H9 (cell line): ENCODE measurements at regions not wholly inside any gene's neighbourhood (a gene's known extent, or its start where the extent isn't known, plus 50 kb on each side); places are given as distances from the start of the nearest gene placed in this dataset.

Experiments used
- DNase-seq: peaks from one replicate; pipeline ENCODE4 v3.0.0-alpha.2; 2017
- H2AFZ ChIP-seq: one replicate; pipeline ENCODE4 v1.6.1; 2013; ENCODE audit warnings: mild to moderate bottlenecking, low read length, control low read depth, moderate library complexity
- H2AK5ac ChIP-seq: 2 replicates; pipeline ENCODE4 v1.6.1; 2013; ENCODE audit warnings: low read length, control low read depth, mixed read lengths; ENCODE audit not compliant: insufficient read length
- H2BK120ac ChIP-seq: one replicate; pipeline ENCODE4 v1.6.1; 2013; ENCODE audit warnings: low read depth, mild to moderate bottlenecking, low read length, control low read depth, inconsistent platforms; ENCODE audit not compliant: poor library complexity, severe bottlenecking
- H2BK12ac ChIP-seq: 2 replicates; pipeline ENCODE4 v1.6.1; 2013; ENCODE audit warnings: low read length, control low read depth, mixed read lengths, low read depth; ENCODE audit not compliant: insufficient read length
- H2BK15ac ChIP-seq: 2 replicates; pipeline ENCODE4 v1.6.1; 2013; ENCODE audit warnings: low read depth, low read length, control low read depth
- H2BK20ac ChIP-seq: one replicate; pipeline ENCODE4 v1.6.1; 2013; ENCODE audit warnings: low read depth, mild to moderate bottlenecking, low read length, control low read depth, inconsistent platforms; ENCODE audit not compliant: poor library complexity, severe bottlenecking
- H2BK5ac ChIP-seq: 2 replicates; pipeline ENCODE4 v1.6.1; 2013; ENCODE audit warnings: low read length, control low read depth, mixed read lengths; ENCODE audit not compliant: insufficient read length
- H3K14ac ChIP-seq: 2 replicates; pipeline ENCODE4 v1.6.1; 2013; ENCODE audit warnings: low read length, control low read depth; ENCODE audit not compliant: insufficient read depth
- H3K18ac ChIP-seq: 2 replicates; pipeline ENCODE4 v1.6.1; 2013; ENCODE audit warnings: low read depth, mild to moderate bottlenecking, mixed read lengths, low read length, control low read depth; ENCODE audit not compliant: insufficient read length
- H3K23ac ChIP-seq: 2 replicates; pipeline ENCODE4 v1.6.1; 2013; ENCODE audit warnings: low read length, control low read depth, mixed read lengths, low read depth; ENCODE audit not compliant: insufficient read length
- H3K23me2 ChIP-seq: 2 replicates; pipeline ENCODE4 v1.6.1; 2013; ENCODE audit warnings: low read depth, mild to moderate bottlenecking, mixed read lengths, low read length, control low read depth; ENCODE audit not compliant: insufficient read length, poor library complexity, severe bottlenecking
- H3K27ac ChIP-seq: 2 replicates; pipeline ENCODE4 v1.5.1; 2013; ENCODE audit warnings: low read length, control low read depth, mixed read lengths, low read depth; ENCODE audit not compliant: insufficient read length
- H3K27me3 ChIP-seq: 2 replicates; pipeline ENCODE4 v1.6.1; 2013; ENCODE audit warnings: low read length, control low read depth, inconsistent platforms; ENCODE audit not compliant: insufficient read depth
- H3K4ac ChIP-seq: 2 replicates; pipeline ENCODE4 v1.6.1; 2013; ENCODE audit warnings: low read depth, mild to moderate bottlenecking, control low read depth, inconsistent platforms, low read length, moderate library complexity
- H3K4me1 ChIP-seq: 2 replicates; pipeline ENCODE4 v1.6.1; 2013; ENCODE audit warnings: low read length, control low read depth, inconsistent platforms; ENCODE audit not compliant: insufficient read depth
- H3K4me2 ChIP-seq: 2 replicates; pipeline ENCODE4 v1.6.1; 2013; ENCODE audit warnings: low read length, control low read depth, mixed read lengths; ENCODE audit not compliant: insufficient read length, insufficient read depth
- H3K56ac ChIP-seq: 2 replicates; pipeline ENCODE4 v1.6.1; 2013; ENCODE audit warnings: low read depth, mild to moderate bottlenecking, mixed read lengths, low read length, control low read depth; ENCODE audit not compliant: insufficient read length
- H3K79me1 ChIP-seq: 2 replicates; pipeline ENCODE4 v1.6.1; 2013; ENCODE audit warnings: low read depth, mild to moderate bottlenecking, moderate library complexity, low read length, control low read depth, inconsistent platforms; ENCODE audit not compliant: insufficient read depth, poor library complexity, severe bottlenecking
- H3K79me2 ChIP-seq: 2 replicates; pipeline ENCODE4 v1.6.1; 2013; ENCODE audit warnings: low read length, control low read depth, inconsistent platforms; ENCODE audit not compliant: insufficient read depth
- H3K9ac ChIP-seq: 2 replicates; pipeline ENCODE4 v1.6.1; 2013; ENCODE audit warnings: low read length, control low read depth, mixed read lengths; ENCODE audit not compliant: insufficient read length; ENCODE audit errors: extremely low read depth
- H3K9me3 ChIP-seq: one replicate; pipeline ENCODE4 v1.6.1; 2013; ENCODE audit warnings: low read depth, low read length, inconsistent platforms; ENCODE audit not compliant: control insufficient read depth
- H3T11ph ChIP-seq: one replicate; pipeline ENCODE4 v1.6.1; 2013; ENCODE audit warnings: mild to moderate bottlenecking, low read length, control low read depth, inconsistent platforms
- H4K20me1 ChIP-seq: one replicate; pipeline ENCODE4 v1.6.1; 2013; ENCODE audit not compliant: control insufficient read depth, insufficient read length, insufficient read depth
- H4K5ac ChIP-seq: 2 replicates; pipeline ENCODE4 v1.6.1; 2013; ENCODE audit warnings: low read depth, mild to moderate bottlenecking, mixed read lengths, low read length, control low read depth; ENCODE audit not compliant: insufficient read length
- H4K8ac ChIP-seq: replicated peaks from 2 replicates; pipeline ENCODE4 v1.6.1; 2013; ENCODE audit warnings: low read length, control low read depth, mixed read lengths, low read depth; ENCODE audit not compliant: insufficient read length
- H4K91ac ChIP-seq: 2 replicates; pipeline ENCODE4 v1.6.1; 2013; ENCODE audit warnings: low read depth, mild to moderate bottlenecking, moderate library complexity, mixed read lengths, low read length, control low read depth; ENCODE audit not compliant: insufficient read length
- H3K27ac Mint-ChIP-seq, 3 experiments: 2 replicates in 2 of 3; 3 replicates in 1 of 3; pipeline ENCODE4 v1.8.0; 2020 to 2021; ENCODE audit warnings: mixed read lengths in 3 of 3, mild to moderate bottlenecking in 1 of 3, moderate library complexity in 1 of 3
- H3K27me3 Mint-ChIP-seq: 2 replicates; pipeline ENCODE4 v1.8.0; 2021; ENCODE audit warnings: low read depth, mild to moderate bottlenecking, moderate library complexity, mixed read lengths
- H3K36me3 Mint-ChIP-seq, 3 experiments: 2 replicates in 2 of 3; 3 replicates in 1 of 3; pipeline ENCODE4 v1.8.0; 2020 to 2021; ENCODE audit warnings: low read depth in 3 of 3, mixed read lengths in 3 of 3; ENCODE audit not compliant: insufficient read depth in 1 of 3
- H3K4me1 Mint-ChIP-seq, 2 experiments: 2 replicates each; pipeline ENCODE4 v1.8.0; 2020; ENCODE audit warnings: mixed read lengths in 2 of 2
- H3K4me3 Mint-ChIP-seq, 2 experiments: 2 replicates in 1 of 2; 3 replicates in 1 of 2; pipeline ENCODE4 v1.8.0; 2020 to 2021; ENCODE audit warnings: mild to moderate bottlenecking in 2 of 2, mixed read lengths in 2 of 2, moderate library complexity in 1 of 2
- H3K9me3 Mint-ChIP-seq, 2 experiments: 2 replicates in 1 of 2; 3 replicates in 1 of 2; pipeline ENCODE4 v1.8.0; 2020; ENCODE audit warnings: mild to moderate bottlenecking in 2 of 2, mixed read lengths in 2 of 2, moderate library complexity in 1 of 2
- WGBS: extraction: QIAGEN DNeasy Blood & Tissue Kit; methylation state at CpG from one replicate; pipeline ENCODE4 v1.1.7; 2013; ENCODE audit warnings: missing lambda C conversion rate, low lambda C conversion rate, mixed read lengths; ENCODE audit not compliant: insufficient read length; ENCODE audit errors: extremely low coverage; 5-methylcytosine and 5-hydroxymethylcytosine counted together
- TF ChIP-seq, protein P1 (sequence below): fragments of 200-600 bp; sonication (generic); conservative IDR thresholded peaks from 3 replicates; pipeline ENCODE4 v1.8.0; 2021; ENCODE audit warnings: antibody characterized with exemption, mild to moderate bottlenecking

GRCh38 chr7:109638321-109638720 is 1068.6 kb downstream of the DNAJB9 start:
- Histone ChIP-seq H3K27me3 (no peaks in the 10 kb centered on the region), H2AK5ac (no peak overlapping the region), H4K5ac (no peak overlapping the region), H2BK12ac (no peak overlapping the region), H4K8ac (no peak overlapping the region), H2BK20ac (no peak overlapping the region), H3K79me1 (no peaks in the 10 kb centered on the region), H3K4me2 (no peak overlapping the region), H3K18ac (no peak overlapping the region), H3K4ac (no peak overlapping the region), H2BK120ac (no peak overlapping the region), H2BK15ac (no peak overlapping the region), H3K14ac (no peak overlapping the region), H3T11ph (no peak overlapping the region), H3K23ac (no peak overlapping the region), H2BK5ac (no peak overlapping the region), H3K79me2 (no peaks in the 10 kb centered on the region), H2AFZ (no peak overlapping the region), H4K20me1 (no peaks in the 10 kb centered on the region), H3K23me2 (no peaks in the 10 kb centered on the region), H3K56ac (no peak overlapping the region), H3K4me1 (peaks cover 5% of the 10 kb centered on the region; the same call in 1 of the 2 replicates), H4K91ac (no peak overlapping the region), H3K27ac (no peak overlapping the region), H3K9me3 (no peaks in the 10 kb centered on the region), H3K9ac (no peak overlapping the region)
- DNase-seq, result no peak
- peaks cover 0 to 2% (median 0%) of the 10 kb centered on the region in 3 experiments; a peak in 1 of 7 replicates for H3K36me3 Mint-ChIP-seq
- no peak overlapping the region for H3K4me3 Mint-ChIP-seq
- peaks cover 4 to 26% of the 10 kb centered on the region in 2 experiments; a peak in 3 of 4 replicates for H3K4me1 Mint-ChIP-seq
- no CpG with 5 or more reads among the region's 2 CpGs for WGBS
- TF ChIP-seq, protein P1, sequence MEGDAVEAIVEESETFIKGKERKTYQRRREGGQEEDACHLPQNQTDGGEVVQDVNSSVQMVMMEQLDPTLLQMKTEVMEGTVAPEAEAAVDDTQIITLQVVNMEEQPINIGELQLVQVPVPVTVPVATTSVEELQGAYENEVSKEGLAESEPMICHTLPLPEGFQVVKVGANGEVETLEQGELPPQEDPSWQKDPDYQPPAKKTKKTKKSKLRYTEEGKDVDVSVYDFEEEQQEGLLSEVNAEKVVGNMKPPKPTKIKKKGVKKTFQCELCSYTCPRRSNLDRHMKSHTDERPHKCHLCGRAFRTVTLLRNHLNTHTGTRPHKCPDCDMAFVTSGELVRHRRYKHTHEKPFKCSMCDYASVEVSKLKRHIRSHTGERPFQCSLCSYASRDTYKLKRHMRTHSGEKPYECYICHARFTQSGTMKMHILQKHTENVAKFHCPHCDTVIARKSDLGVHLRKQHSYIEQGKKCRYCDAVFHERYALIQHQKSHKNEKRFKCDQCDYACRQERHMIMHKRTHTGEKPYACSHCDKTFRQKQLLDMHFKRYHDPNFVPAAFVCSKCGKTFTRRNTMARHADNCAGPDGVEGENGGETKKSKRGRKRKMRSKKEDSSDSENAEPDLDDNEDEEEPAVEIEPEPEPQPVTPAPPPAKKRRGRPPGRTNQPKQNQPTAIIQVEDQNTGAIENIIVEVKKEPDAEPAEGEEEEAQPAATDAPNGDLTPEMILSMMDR, result no peak
- peaks cover 0 to 2% of the 10 kb centered on the region in 2 experiments; a peak in 1 of 5 replicates for H3K9me3 Mint-ChIP-seq
- no peak overlapping the region for H3K27ac Mint-ChIP-seq
- no peaks in the 10 kb centered on the region for H3K27me3 Mint-ChIP-seq
